H1 (cell line): ENCODE measurements at regions not wholly inside any gene's neighbourhood (a gene's known extent, or its start where the extent isn't known, plus 50 kb on each side); places are given as distances from the start of the nearest gene placed in this dataset.

Source experiments
- CTCF ChIA-PET: fragments of 300-600 bp; sonication (Branson Sonifier 250); formaldehyde crosslinking; loops from one replicate; lab custom pipeline; 2021; ENCODE audit not compliant: partially characterized antibody; lab: Charles Lee
- POLR2A ChIA-PET: fragments of 300-600 bp; sonication (Branson Sonifier 250); formaldehyde crosslinking; loops from one replicate; lab custom pipeline; 2021; ENCODE audit warnings: inconsistent platforms; ENCODE audit not compliant: partially characterized antibody; lab: Charles Lee
- DNase-seq, 2 experiments: peaks; one replicate each; pipeline versions ENCODE4 v3.0.0 to v3.0.0-alpha.2; 2010 to 2022; ENCODE audit warnings: low spot score in 2 of 2, low read depth in 1 of 2, mixed read lengths in 1 of 2
- FAIRE-seq: peaks from 2 replicates; lab custom pipeline; 2011; peaks lifted over from hg19 to GRCh38; lab: Jason Lieb, UNC
- H2AFZ ChIP-seq: 2 replicates; pipeline ENCODE4 v1.8.1; 2012; ENCODE audit warnings: low read length, inconsistent platforms
- H2AK5ac ChIP-seq: 2 replicates; pipeline ENCODE4 v1.6.1; 2013; ENCODE audit warnings: low read depth, low read length
- H2BK120ac ChIP-seq: replicated peaks from 2 replicates; pipeline ENCODE3; 2013; ENCODE audit warnings: low read depth, low read length, inconsistent platforms
- H2BK12ac ChIP-seq: 2 replicates; pipeline ENCODE4 v1.6.1; 2013; ENCODE audit warnings: low read depth, low read length
- H2BK15ac ChIP-seq: 2 replicates; pipeline ENCODE4 v1.6.1; 2013; ENCODE audit warnings: low read length
- H2BK20ac ChIP-seq: 2 replicates; pipeline ENCODE4 v1.6.1; 2013; ENCODE audit warnings: low read length
- H2BK5ac ChIP-seq: 2 replicates; pipeline ENCODE4 v1.6.1; 2013; ENCODE audit warnings: low read depth, low read length
- H3K14ac ChIP-seq: 2 replicates; pipeline ENCODE4 v1.6.1; 2013; ENCODE audit warnings: inconsistent platforms; ENCODE audit not compliant: insufficient read length
- H3K18ac ChIP-seq: 2 replicates; pipeline ENCODE4 v1.6.1; 2013; ENCODE audit warnings: low read length; ENCODE audit errors: extremely low read depth
- H3K23ac ChIP-seq: 2 replicates; pipeline ENCODE4 v1.6.1; 2013; ENCODE audit warnings: inconsistent platforms; ENCODE audit not compliant: insufficient read length
- H3K23me2 ChIP-seq: 2 replicates; pipeline ENCODE4 v1.6.1; 2013; ENCODE audit warnings: low read depth, low read length
- H3K27ac ChIP-seq: 2 replicates; pipeline ENCODE4 v1.6.1; 2011; ENCODE audit warnings: low read depth, low read length, inconsistent platforms
- H3K27me3 ChIP-seq, 4 experiments: replicated peaks in 1 of 4; 1 replicate in 1 of 4; 2 replicates in 3 of 4; pipeline versions ENCODE4 v1.6.1 to v1.8.1; 2011 to 2013; ENCODE audit warnings: low read length in 3 of 4, mild to moderate bottlenecking in 3 of 4, inconsistent platforms in 2 of 4, mixed read lengths in 2 of 4, moderate library complexity in 1 of 4; ENCODE audit not compliant: control insufficient read depth in 3 of 4, insufficient read depth in 3 of 4; ENCODE audit errors: extremely low read depth in 1 of 4
- H3K36me3 ChIP-seq, 4 experiments: 2 replicates each; pipeline versions ENCODE4 v1.6.1 to v1.8.1; 2011 to 2013; ENCODE audit warnings: mild to moderate bottlenecking in 4 of 4, low read length in 3 of 4, moderate library complexity in 2 of 4, control low read depth in 1 of 4, inconsistent platforms in 1 of 4; ENCODE audit not compliant: insufficient read depth in 4 of 4, control insufficient read depth in 2 of 4
- H3K4ac ChIP-seq: replicated peaks from 2 replicates; pipeline ENCODE3; 2013; ENCODE audit warnings: low read length, low read depth, mixed read lengths, inconsistent platforms; ENCODE audit not compliant: insufficient read length
- H3K4me1 ChIP-seq, 4 experiments: replicated peaks in 1 of 4; 1 replicate in 1 of 4; 2 replicates in 3 of 4; pipeline versions ENCODE4 v1.6.1 to v1.8.1; 2011 to 2013; ENCODE audit warnings: low read length in 3 of 4, inconsistent platforms in 2 of 4, mixed read lengths in 1 of 4; ENCODE audit not compliant: insufficient read depth in 4 of 4, control insufficient read depth in 3 of 4
- H3K4me2 ChIP-seq, 2 experiments: 2 replicates each; pipeline versions ENCODE4 v1.6.1 to v1.8.1; 2011 to 2013; ENCODE audit warnings: low read depth in 2 of 2, low read length in 2 of 2, control low read depth in 1 of 2, inconsistent platforms in 1 of 2, mild to moderate bottlenecking in 1 of 2; ENCODE audit not compliant: insufficient read depth in 1 of 2
- H3K4me3 ChIP-seq, 4 experiments: fragments of 200-600, 300-600 bp in 1 of 4; sonication (generic), shearing (Covaris generic), sonication (Bioruptor Twin) in 1 of 4; 2 replicates each; pipeline versions ENCODE4 v1.5.1 to v1.8.1; 2011 to 2016; ENCODE audit warnings: low read length in 4 of 4, low read depth in 3 of 4, control low read depth in 2 of 4, inconsistent platforms in 2 of 4, mild to moderate bottlenecking in 2 of 4, mixed read lengths in 1 of 4, moderate library complexity in 1 of 4; ENCODE audit not compliant: insufficient read depth in 2 of 4; ENCODE audit errors: extremely low read depth in 1 of 4
- H3K56ac ChIP-seq: replicated peaks from 2 replicates; pipeline ENCODE3; 2013; ENCODE audit warnings: low read depth, mild to moderate bottlenecking, mixed read lengths, low read length, inconsistent platforms; ENCODE audit not compliant: insufficient read length
- H3K79me1 ChIP-seq: 2 replicates; pipeline ENCODE4 v1.6.1; 2013; ENCODE audit warnings: low read depth, low read length, control low read depth
- H3K79me2 ChIP-seq, 2 experiments: 2 replicates each; pipeline versions ENCODE4 v1.6.1 to v1.8.1; 2012 to 2013; ENCODE audit warnings: low read length in 2 of 2, mild to moderate bottlenecking in 2 of 2, inconsistent platforms in 1 of 2; ENCODE audit not compliant: insufficient read depth in 2 of 2, control insufficient read depth in 1 of 2
- H3K9ac ChIP-seq, 4 experiments: replicated peaks in 1 of 4; 1 replicate in 1 of 4; 2 replicates in 3 of 4; pipeline versions ENCODE4 v1.6.1 to v1.8.1; 2011 to 2013; ENCODE audit warnings: low read depth in 3 of 4, low read length in 3 of 4, control low read depth in 2 of 4, mild to moderate bottlenecking in 2 of 4, moderate library complexity in 2 of 4, inconsistent platforms in 1 of 4; ENCODE audit errors: extremely low read depth in 1 of 4
- H3K9me3 ChIP-seq, 2 experiments: 2 replicates each; pipeline versions ENCODE4 v1.6.1 to v1.8.1; 2012 to 2013; ENCODE audit warnings: mild to moderate bottlenecking in 2 of 2, moderate library complexity in 2 of 2, control low read depth in 1 of 2, inconsistent platforms in 1 of 2, low read depth in 1 of 2, low read length in 1 of 2, mixed read lengths in 1 of 2; ENCODE audit not compliant: insufficient read depth in 2 of 2
- H4K20me1 ChIP-seq, 2 experiments: replicated peaks in 1 of 2; 2 replicates each; pipeline versions ENCODE3 to v1.8.1; 2011 to 2013; ENCODE audit warnings: inconsistent platforms in 2 of 2, low read length in 2 of 2, mild to moderate bottlenecking in 1 of 2; ENCODE audit not compliant: insufficient read depth in 2 of 2, control insufficient read depth in 1 of 2
- H4K5ac ChIP-seq: 2 replicates; pipeline ENCODE4 v1.6.1; 2013; ENCODE audit warnings: low read length, low read depth, mixed read lengths, inconsistent platforms; ENCODE audit not compliant: insufficient read length
- H4K8ac ChIP-seq: 2 replicates; pipeline ENCODE4 v1.8.0; 2013; ENCODE audit warnings: mild to moderate bottlenecking, moderate library complexity, low read length, inconsistent platforms; ENCODE audit not compliant: insufficient read depth; ENCODE audit errors: extremely low read depth
- H4K91ac ChIP-seq: replicated peaks from 2 replicates; pipeline ENCODE3; 2013; ENCODE audit warnings: low read length, mixed read lengths, inconsistent platforms; ENCODE audit not compliant: insufficient read length
- WGBS, 2 experiments: shearing (Covaris generic) in 1 of 2; methylation state at CpG; one replicate each; pipeline versions ENCODE4 v1.1.6 to v1.1.7; 2013 to 2015; ENCODE audit warnings: low lambda C conversion rate in 2 of 2, mixed read lengths in 2 of 2, inconsistent platforms in 1 of 2, low coverage in 1 of 2, missing lambda C conversion rate in 1 of 2; ENCODE audit not compliant: insufficient replicate concordance in 2 of 2, insufficient coverage in 1 of 2, insufficient read length in 1 of 2; ENCODE audit errors: extremely low coverage in 1 of 2, missing lambda C conversion rate in 1 of 2; 5-methylcytosine and 5-hydroxymethylcytosine counted together
- TF ChIP-seq, protein P1 (sequence below): IDR thresholded peaks from 2 replicates; pipeline ENCODE4 v1.6.1; 2012; ENCODE audit warnings: inconsistent platforms

DNA sequence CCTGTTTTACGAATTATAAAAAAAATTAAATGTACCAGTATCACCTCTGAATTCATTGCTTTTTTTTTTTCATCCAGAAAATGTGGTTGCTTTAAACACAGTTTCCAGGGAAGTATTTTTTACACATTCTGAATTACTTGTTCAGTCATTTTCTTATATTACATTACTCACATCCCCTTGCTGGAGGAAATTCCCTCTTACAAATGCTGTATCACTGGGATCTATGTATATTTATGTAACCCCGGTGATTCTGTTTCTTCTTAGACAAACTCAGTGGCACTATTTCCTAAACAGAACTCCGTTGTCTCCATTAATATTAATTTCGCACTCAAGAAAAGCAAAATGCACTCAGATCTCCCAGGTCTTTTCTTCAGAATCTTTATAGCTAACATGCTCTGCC is 1078.5 kb upstream of the ZEB2 start:
- Histone ChIP-seq H3K4me2 (no peak overlapping the region), H4K20me1 (no peaks in the 10 kb centered on the region), H4K8ac (no peak overlapping the region), H2AK5ac (no peak overlapping the region), H3K36me3 (no peaks in the 10 kb centered on the region), H3K79me1 (no peaks in the 10 kb centered on the region), H3K9ac (no peak overlapping the region), H4K91ac (no peak overlapping the region), H3K23me2 (no peaks in the 10 kb centered on the region), H2BK20ac (no peak overlapping the region), H2AFZ (no peak overlapping the region), H3K14ac (no peak overlapping the region), H3K9me3 (no peaks in the 10 kb centered on the region), H2BK12ac (no peak overlapping the region), H3K18ac (no peak overlapping the region), H3K4me3 (no peak overlapping the region), H4K5ac (no peak overlapping the region), H3K27ac (no peak overlapping the region), H2BK5ac (no peak overlapping the region), H3K27me3 (no peaks in the 10 kb centered on the region), H3K4ac (no peak overlapping the region), H2BK15ac (no peak overlapping the region), H3K79me2 (no peaks in the 10 kb centered on the region), H3K23ac (no peak overlapping the region), H3K4me1 (no peaks in the 10 kb centered on the region), H3K56ac (no peak overlapping the region), H2BK120ac (no peak overlapping the region)
- WGBS, 2 experiments: 90% methylated on average over 4 of the region's 4 CpGs; no CpG with 5 or more reads in 1 of the 2 experiments
- FAIRE-seq (no peak), DNase-seq (no peak)
- POLR2A ChIA-PET: no interaction called here
- CTCF ChIA-PET: no interaction called here
- TF ChIP-seq, protein P1, sequence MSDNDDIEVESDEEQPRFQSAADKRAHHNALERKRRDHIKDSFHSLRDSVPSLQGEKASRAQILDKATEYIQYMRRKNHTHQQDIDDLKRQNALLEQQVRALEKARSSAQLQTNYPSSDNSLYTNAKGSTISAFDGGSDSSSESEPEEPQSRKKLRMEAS: no peak
